HepG2 (cell line): ENCODE measurements at regions not wholly inside any gene's neighbourhood (a gene's known extent, or its start where the extent isn't known, plus 50 kb on each side); places are given as distances from the start of the nearest gene placed in this dataset.

Experiments used
- AHR ChIP-seq: IDR thresholded peaks from 2 replicates; pipeline ENCODE4 v1.6.1; 2018; ENCODE audit warnings: missing genetic modification reagents, missing compliant biosample characterization
- DMAP1 ChIP-seq: IDR thresholded peaks from 2 replicates; pipeline ENCODE4 v1.6.1; 2016
- EP300 ChIP-seq, 3 experiments: sonication (generic) in 1 of 3; formaldehyde crosslinking in 1 of 3; IDR thresholded peaks; 2 replicates each; pipeline versions ENCODE4 v1.5.1 to v1.6.1; 2011 to 2020; ENCODE audit warnings: low read depth in 2 of 3, low read length in 2 of 3, borderline replicate concordance in 1 of 3, improper control_type of control experiment in 1 of 3, mild to moderate bottlenecking in 1 of 3, missing genetic modification reagents in 1 of 3, moderate library complexity in 1 of 3
- ETV5 ChIP-seq: IDR thresholded peaks from 2 replicates; pipeline ENCODE4 v1.6.1; 2018; ENCODE audit warnings: missing biosample characterization, missing genetic modification reagents, inconsistent platforms, borderline replicate concordance
- HES4 ChIP-seq: sonication (generic); formaldehyde crosslinking; IDR thresholded peaks from 2 replicates; pipeline ENCODE4 v1.9.0; 2021; ENCODE audit warnings: mild to moderate bottlenecking, missing genetic modification reagents, borderline replicate concordance
- IKZF1 ChIP-seq: fragments of 450-650 bp; IDR thresholded peaks from 2 replicates; pipeline ENCODE4 v1.7.1; 2016
- MEIS2 ChIP-seq: sonication (generic); formaldehyde crosslinking; IDR thresholded peaks from 2 replicates; pipeline ENCODE4 v1.9.0; 2021; ENCODE audit warnings: mild to moderate bottlenecking, missing genetic modification reagents
- MIER2 ChIP-seq: IDR thresholded peaks from 2 replicates; pipeline ENCODE4 v1.6.1; 2016; ENCODE audit warnings: missing biosample characterization, missing genetic modification reagents
- NR2F2 ChIP-seq: IDR thresholded peaks from 2 replicates; pipeline ENCODE4 v1.6.1; 2012; ENCODE audit warnings: low read depth, inconsistent platforms, borderline replicate concordance
- TEAD3 ChIP-seq: optimal IDR thresholded peaks from 2 replicates; pipeline ENCODE3; 2016; ENCODE audit warnings: borderline replicate concordance
- TGIF2 ChIP-seq: IDR thresholded peaks from 2 replicates; pipeline ENCODE4 v1.6.1; 2016; ENCODE audit warnings: control low read depth, missing compliant biosample characterization
- ZNF530 ChIP-seq: sonication (generic); formaldehyde crosslinking; IDR thresholded peaks from 2 replicates; pipeline ENCODE4 v1.5.0; 2020; ENCODE audit warnings: low read depth, mild to moderate bottlenecking, missing genetic modification reagents
- TF ChIP-seq, protein P1 (sequence below): IDR thresholded peaks from 2 replicates; pipeline ENCODE4 v1.4.0; 2020; ENCODE audit warnings: mild to moderate bottlenecking, missing genetic modification reagents
- TF ChIP-seq, protein P2 (sequence below): sonication (generic); formaldehyde crosslinking; IDR thresholded peaks from 2 replicates; pipeline ENCODE4 v1.9.0; 2021; ENCODE audit warnings: missing genetic modification reagents, mild to moderate bottlenecking, borderline replicate concordance
- TF ChIP-seq, protein P3 (sequence below): sonication (generic); formaldehyde crosslinking; IDR thresholded peaks from 2 replicates; pipeline ENCODE4 v1.4.0; 2020; ENCODE audit warnings: missing genetic modification reagents
- TF ChIP-seq, protein P4 (sequence below): sonication (generic); formaldehyde crosslinking; IDR thresholded peaks from 2 replicates; pipeline ENCODE4 v1.5.0; 2020; ENCODE audit warnings: missing genetic modification reagents
- TF ChIP-seq, protein P5 (sequence below): sonication (generic); IDR thresholded peaks from 2 replicates; pipeline ENCODE4 v1.6.1; 2016; ENCODE audit warnings: low read depth, borderline replicate concordance

DNA sequence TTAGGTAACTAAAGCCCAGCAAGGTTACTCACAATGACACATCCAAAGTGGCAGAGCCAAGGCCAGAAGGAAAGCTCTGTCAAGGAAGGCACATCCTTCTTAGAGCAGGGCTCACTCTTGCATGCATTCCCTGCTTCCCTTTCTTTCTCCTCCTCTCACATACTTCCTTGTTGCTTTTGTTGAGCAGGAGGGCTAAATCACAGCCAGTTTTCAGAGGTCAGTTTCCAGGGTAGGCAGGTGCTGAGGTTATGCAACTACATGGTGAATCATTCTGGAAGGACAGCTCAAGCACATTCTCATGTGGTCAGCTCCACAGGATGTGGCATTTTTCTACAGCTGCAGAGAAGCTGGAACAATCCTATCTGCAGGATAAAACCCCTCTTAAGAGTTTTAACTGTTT, 275.6 kb downstream of the ZNF621 start (continued):
- TF ChIP-seq, protein P1, sequence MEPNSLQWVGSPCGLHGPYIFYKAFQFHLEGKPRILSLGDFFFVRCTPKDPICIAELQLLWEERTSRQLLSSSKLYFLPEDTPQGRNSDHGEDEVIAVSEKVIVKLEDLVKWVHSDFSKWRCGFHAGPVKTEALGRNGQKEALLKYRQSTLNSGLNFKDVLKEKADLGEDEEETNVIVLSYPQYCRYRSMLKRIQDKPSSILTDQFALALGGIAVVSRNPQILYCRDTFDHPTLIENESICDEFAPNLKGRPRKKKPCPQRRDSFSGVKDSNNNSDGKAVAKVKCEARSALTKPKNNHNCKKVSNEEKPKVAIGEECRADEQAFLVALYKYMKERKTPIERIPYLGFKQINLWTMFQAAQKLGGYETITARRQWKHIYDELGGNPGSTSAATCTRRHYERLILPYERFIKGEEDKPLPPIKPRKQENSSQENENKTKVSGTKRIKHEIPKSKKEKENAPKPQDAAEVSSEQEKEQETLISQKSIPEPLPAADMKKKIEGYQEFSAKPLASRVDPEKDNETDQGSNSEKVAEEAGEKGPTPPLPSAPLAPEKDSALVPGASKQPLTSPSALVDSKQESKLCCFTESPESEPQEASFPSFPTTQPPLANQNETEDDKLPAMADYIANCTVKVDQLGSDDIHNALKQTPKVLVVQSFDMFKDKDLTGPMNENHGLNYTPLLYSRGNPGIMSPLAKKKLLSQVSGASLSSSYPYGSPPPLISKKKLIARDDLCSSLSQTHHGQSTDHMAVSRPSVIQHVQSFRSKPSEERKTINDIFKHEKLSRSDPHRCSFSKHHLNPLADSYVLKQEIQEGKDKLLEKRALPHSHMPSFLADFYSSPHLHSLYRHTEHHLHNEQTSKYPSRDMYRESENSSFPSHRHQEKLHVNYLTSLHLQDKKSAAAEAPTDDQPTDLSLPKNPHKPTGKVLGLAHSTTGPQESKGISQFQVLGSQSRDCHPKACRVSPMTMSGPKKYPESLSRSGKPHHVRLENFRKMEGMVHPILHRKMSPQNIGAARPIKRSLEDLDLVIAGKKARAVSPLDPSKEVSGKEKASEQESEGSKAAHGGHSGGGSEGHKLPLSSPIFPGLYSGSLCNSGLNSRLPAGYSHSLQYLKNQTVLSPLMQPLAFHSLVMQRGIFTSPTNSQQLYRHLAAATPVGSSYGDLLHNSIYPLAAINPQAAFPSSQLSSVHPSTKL = peak; percentile 80
- TF ChIP-seq, protein P2, sequence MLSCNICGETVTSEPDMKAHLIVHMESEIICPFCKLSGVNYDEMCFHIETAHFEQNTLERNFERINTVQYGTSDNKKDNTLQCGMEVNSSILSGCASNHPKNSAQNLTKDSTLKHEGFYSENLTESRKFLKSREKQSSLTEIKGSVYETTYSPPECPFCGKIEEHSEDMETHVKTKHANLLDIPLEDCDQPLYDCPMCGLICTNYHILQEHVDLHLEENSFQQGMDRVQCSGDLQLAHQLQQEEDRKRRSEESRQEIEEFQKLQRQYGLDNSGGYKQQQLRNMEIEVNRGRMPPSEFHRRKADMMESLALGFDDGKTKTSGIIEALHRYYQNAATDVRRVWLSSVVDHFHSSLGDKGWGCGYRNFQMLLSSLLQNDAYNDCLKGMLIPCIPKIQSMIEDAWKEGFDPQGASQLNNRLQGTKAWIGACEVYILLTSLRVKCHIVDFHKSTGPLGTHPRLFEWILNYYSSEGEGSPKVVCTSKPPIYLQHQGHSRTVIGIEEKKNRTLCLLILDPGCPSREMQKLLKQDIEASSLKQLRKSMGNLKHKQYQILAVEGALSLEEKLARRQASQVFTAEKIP (CRISPR knock-in tag) = no peak
- TF ChIP-seq ZNF530 (no peak), DMAP1 (CRISPR knock-in tag) (no peak), AHR (no peak), MIER2 (CRISPR knock-in tag) (0 out of 2 replicates have a peak, but pooled peaks have one; percentile 52), NR2F2 (no peak), EP300 (IDR thresholded peaks at IDR 0.05; ENCODE audit: low read depth in 2 of 2, low read length in 2 of 2) (peak in 1 of 2 experiments; percentile 23; a peak in 1 of 4 replicates), EP300 (CRISPR knock-in tag; IDR thresholded peaks at IDR 0.05; ENCODE audit: borderline replicate concordance) (no peak), ETV5 (peak; percentile 71; the same call in 1 of the 2 replicates), HES4 (CRISPR knock-in tag) (no peak), TEAD3 (CRISPR knock-in tag) (peak; percentile 68), TGIF2 (CRISPR knock-in tag) (no peak), IKZF1 (no peak), MEIS2 (CRISPR knock-in tag) (no peak)
- TF ChIP-seq, protein P3, sequence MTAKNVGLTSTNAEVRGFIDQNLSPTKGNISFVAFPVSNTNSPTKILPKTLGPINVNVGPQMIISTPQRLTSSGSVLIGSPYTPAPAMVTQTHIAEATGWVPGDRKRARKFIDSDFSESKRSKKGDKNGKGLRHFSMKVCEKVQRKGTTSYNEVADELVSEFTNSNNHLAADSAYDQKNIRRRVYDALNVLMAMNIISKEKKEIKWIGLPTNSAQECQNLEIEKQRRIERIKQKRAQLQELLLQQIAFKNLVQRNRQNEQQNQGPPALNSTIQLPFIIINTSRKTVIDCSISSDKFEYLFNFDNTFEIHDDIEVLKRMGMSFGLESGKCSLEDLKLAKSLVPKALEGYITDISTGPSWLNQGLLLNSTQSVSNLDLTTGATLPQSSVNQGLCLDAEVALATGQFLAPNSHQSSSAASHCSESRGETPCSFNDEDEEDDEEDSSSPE (CRISPR knock-in tag) = no peak
- TF ChIP-seq, protein P4, sequence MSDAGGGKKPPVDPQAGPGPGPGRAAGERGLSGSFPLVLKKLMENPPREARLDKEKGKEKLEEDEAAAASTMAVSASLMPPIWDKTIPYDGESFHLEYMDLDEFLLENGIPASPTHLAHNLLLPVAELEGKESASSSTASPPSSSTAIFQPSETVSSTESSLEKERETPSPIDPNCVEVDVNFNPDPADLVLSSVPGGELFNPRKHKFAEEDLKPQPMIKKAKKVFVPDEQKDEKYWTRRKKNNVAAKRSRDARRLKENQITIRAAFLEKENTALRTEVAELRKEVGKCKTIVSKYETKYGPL (CRISPR knock-in tag) = peak; percentile 89; the same call in 1 of the 2 replicates
- TF ChIP-seq, protein P5, sequence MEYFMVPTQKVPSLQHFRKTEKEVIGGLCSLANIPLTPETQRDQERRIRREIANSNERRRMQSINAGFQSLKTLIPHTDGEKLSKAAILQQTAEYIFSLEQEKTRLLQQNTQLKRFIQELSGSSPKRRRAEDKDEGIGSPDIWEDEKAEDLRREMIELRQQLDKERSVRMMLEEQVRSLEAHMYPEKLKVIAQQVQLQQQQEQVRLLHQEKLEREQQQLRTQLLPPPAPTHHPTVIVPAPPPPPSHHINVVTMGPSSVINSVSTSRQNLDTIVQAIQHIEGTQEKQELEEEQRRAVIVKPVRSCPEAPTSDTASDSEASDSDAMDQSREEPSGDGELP = peak; percentile 46; the same call in 1 of the 2 replicates
